ENCODE measurements at regions not wholly inside any gene's neighbourhood (a gene's known extent, or its start where the extent isn't known, plus 50 kb on each side); places are given as distances from the start of the nearest gene placed in this dataset.
"Not testable (repeated sequence)": the region's sequence is repeated elsewhere in the genome, so short reads cannot be mapped to it uniquely, and the experiment has no call there.

DNA sequence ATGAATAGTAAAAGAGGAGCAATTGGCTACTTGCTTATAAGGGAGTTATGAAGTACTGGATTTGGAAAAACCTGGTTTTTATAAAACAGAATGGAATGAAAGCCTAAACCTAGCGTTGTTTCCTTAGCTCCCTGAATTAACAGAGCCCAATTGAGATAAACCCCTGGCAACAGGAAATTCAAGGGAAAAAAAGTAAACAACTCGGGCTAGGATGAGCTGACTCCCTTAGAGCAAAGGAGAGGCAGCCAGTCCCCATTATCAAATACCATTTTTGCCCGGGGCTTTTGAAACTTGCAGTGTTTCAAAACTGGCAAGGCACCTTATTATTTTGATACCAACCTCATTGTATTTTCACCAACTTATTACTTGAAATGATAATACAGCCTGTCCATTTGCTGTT is 587.5 kb downstream of the CD109 start:
- no peak for DNase-seq

GRCh38 chr6:74282143-74282689 is 586.2 kb downstream of the CD109 start:
- no peak for DNase-seq

DNA sequence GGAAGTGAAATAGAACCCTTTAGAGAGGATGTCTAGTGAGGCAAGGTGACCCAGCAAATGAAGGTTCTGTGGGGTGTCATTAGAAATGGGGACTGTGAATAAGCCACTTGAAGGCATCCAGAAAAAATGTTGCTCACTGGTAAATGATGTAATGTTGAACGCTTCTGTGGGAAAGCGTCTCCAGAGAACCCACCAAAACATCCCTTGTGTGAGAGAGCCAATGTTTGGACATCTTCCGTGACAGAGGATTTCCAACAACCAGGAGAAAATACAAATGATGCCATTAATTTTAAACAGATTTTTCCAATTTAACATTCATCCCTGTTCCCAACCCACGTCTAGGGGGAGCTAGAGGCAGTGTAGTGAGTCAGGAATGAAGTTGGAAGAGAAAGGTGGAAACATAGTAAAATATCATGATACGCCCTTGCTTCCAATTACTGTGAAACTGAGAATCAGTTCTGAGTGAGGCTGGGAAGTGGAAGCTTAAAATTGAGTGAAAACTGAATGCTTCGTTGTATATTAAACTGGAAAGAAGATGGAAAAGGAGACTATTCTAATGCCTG is 584.2 kb downstream of the CD109 start:
- DNase-seq, result no peak

- DNase-seq, result peak; percentile 66
These were observed 581.8 kb downstream of the CD109 start for GRCh38 chr6:74277777-74278186.

GRCh38 chr6:74273541-74273940 is 577.5 kb downstream of the CD109 start:
- DNase-seq, result no peak

DNA sequence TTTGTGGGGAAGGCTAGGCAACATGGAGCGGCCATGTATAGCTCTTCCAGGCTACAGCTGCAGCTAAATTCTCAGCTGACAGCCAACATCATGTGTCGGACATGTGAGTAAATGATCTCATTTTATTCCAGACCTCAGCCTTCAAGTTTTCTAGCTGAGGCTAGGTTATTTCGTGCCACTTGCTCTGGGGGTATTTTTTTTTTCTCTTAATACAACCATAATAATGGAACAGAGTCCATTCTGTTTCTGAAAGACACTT is 573.5 kb downstream of the CD109 start:
- no peak for DNase-seq

DNA sequence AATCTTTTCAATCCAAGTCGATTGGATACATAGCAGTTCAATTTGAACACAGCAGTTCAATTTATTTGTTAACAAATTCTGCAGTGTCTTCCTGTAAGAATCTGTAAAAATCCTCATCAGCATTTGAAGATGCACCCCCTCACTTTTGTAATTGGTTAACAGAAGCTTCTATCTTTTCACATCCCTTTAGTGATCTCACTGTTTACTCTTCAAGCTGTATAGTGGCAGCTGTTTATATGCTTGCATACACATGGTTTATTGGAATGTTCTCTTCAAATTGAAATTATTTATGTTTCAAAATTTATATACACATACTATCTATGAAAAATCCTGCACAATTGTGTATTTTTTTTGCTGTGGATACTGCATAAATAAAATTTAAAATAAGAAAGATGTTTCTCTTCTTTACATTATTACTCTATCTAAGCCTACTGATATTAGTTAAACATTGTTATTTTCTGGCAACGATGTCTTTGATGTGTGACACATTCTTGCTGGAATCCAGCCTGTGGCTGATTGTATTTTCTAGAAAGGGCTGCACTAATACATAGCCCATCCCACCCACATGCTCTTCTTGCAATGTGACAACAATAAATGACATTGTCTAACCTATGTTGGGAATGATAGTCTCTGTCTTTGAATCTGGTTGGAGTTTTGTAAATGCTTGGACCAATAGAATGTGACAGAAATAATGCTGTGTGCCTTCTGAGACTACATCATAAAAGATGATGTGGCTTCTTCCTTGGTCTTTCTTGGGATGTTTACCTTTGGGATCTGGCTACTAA is 573.0 kb downstream of the CD109 start:
- DNase-seq, result no peak

- DNase-seq, result no peak
These were observed 564.0 kb downstream of the CD109 start for GRCh38 chr6:74259981-74260380.

- DNase-seq, result no peak
These were observed 560.8 kb downstream of the CD109 start for GRCh38 chr6:74256781-74257180.

- DNase-seq, result peak; percentile 63
These were observed 560.4 kb downstream of the CD109 start for GRCh38 chr6:74256381-74256780.

- not testable (repeated sequence) for DNase-seq
These were observed 559.0 kb downstream of the CD109 start for GRCh38 chr6:74255007-74255406.

GRCh38 chr6:74254147-74254546 is 558.1 kb downstream of the CD109 start:
- not testable (repeated sequence) for DNase-seq

DNA sequence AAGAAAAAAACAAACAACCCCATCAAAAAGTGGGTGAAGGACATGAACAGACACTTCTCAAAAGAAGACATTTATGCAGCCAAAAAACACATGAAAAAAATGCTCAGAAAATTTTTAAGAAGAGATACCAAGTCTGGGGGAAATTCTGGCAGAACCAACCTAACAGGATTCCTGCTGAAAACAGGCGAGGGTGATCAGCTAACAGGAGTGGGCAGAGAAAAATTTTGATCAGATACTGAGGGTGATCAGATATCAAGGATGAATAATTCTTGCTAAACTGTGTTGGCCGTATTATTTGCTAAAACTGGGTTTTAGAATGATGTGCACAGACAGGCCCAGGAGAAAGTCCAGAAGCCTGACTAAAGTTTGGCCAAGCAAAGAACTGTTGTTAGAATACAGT is 557.3 kb downstream of the CD109 start:
- no peak for DNase-seq

DNA sequence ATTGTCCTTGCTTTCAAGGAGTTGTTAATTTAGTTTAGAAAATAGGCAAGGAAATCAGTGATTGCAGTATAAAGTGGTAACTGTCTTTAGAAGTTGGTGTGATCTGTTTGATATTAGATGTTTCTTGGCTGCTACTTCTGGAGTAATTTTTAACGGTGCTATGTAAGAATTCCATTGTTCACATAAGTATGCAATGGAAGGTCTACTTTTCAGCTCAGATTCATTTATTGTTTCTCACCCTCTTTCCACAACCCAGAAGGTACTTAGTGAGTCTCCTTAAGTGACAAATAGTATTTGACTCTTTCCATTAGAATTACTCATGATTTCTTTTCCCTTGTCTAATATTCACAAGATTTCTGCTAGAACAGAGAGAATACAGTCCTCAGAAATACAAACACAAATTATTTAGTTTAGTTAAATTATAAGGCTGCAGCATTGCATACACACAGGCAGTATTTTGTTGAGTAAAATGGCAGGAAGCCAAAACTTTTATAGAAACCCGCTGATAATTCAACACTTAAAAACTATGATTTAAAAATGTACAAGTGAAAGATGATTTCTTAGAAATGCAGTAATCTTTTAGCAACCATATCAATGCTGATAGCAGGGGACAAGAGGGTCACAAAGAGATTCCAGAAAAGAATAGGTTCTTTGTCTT is 554.3 kb downstream of the CD109 start:
- no peak for DNase-seq

- DNase-seq, result no peak
These were observed 553.7 kb downstream of the CD109 start for GRCh38 chr6:74249658-74250057.

GRCh38 chr6:74248966-74249365 is 553.0 kb downstream of the CD109 start:
- DNase-seq, result no peak

DNA sequence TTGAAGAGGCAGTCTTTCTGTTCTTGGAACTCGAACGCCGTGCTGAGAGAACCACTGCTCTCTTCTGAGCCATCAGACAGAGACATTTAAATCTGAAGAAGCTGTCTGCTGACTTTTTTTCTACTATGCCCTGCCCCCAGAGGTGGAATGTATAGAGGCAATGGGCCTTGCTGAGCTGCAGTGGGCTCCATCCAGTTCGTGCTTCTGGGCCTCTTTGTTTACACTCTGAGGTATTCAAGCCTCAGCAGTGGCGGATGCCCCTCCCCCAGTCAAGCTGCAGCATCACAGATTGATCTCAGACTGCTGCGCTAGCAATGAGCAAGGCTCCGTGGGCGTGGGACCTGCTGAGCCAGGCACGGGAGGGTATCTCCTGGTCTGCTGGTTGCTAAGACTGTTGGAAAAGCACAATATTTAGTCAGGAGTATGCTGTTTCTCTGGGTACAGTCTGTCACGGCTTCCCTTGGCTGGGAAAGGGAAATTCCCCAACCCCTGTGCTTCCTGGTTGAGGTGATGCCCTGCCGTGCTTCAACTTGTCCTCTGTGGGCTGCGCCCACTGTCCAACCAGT is 526.8 kb downstream of the CD109 start:
- DNase-seq, result no peak

- DNase-seq, result no peak
These were observed 518.0 kb downstream of the CD109 start for GRCh38 chr6:74213995-74214394.

DNA sequence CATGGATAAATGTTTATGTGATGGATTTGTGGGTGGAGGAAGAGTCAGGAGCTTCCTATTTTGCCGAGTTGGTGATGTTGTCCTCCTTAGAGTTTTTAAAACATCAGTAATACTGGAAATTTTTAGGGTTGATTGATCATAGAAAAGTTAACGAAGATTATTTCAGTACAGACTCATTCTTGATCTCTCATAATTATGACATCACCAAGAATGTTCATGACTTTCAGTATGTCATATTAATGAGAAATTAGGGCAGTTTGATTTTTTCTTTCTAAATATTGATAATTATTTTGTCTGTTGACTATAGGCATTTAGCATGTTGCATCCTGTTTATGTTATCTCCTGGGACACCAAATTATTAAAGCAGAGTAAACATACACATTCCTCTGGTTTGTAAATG is 512.2 kb downstream of the CD109 start:
- no peak for DNase-seq

DNA sequence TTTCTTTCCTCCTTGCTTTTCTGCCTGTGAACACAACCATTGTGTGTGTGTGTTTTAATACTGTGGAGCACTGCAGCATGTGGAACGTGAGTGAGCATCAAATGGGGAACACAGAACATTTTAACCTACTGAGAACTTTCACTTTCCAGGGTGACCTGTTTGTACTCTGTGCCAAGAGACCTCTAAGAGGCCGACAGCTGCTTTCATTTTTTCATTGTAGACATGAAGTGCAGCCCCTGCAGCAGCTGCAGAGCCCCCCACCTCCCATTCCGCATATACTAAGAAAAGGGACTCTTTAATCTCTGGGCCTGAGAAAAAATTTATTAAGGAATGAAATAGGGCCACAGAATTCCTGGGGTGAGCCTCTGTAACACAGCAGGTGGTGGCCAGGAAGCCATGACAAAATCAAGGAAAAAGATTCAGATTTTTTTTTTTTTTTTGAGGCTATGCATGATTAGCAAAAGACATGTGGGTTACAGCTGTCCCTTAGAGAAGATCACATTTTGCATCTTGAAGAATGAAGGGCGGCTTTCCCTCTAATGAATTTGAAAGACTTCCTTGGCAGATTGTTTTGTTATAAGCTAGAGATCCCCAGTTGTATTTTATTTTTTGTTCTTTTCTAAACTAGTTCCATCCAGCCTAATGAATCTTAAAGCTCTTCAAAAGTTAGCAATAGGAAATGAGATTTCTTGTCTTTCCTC is 503.4 kb downstream of the CD109 start:
- peak; percentile 12 for DNase-seq

GRCh38 chr6:74197310-74197709 is 501.3 kb downstream of the CD109 start:
- DNase-seq, result no peak

DNA sequence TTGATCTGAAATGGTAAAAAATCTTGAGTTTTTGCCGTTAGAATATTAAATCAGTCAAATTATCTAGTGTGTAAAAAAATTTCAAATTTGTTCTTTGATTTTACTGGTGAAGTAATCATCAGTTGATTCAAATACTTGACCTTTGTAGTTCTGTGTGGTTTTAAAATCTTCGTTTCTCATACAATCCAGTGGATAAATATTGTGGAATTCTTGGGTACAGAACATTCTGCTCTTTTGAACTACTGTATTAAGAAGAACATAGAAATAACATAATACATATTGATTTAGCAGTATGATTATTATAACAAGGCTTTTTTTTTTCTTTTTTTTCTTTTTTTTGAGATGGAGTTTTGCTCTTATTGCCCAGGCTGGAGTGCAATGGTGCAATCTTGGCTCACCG is 491.8 kb downstream of the CD109 start:
- no peak for DNase-seq

Measured in muscle of arm (tissue), 1 donor.